Sigmoid colon (tissue), 6 donors: ENCODE measurements at regions not wholly inside any gene's neighbourhood (a gene's known extent, or its start where the extent isn't known, plus 50 kb on each side); places are given as distances from the start of the nearest gene placed in this dataset.

Experiments
- DNase-seq: peaks from one replicate; pipeline ENCODE4 v3.0.0-alpha.2; 2019
- H3K27ac ChIP-seq, 4 donors: fragments of 200-600 bp; sonication (generic); one replicate each; pipeline ENCODE4 v1.5.1; 2016 to 2019; ENCODE audit warnings: mild to moderate bottlenecking in 1 of 4
- H3K27me3 ChIP-seq, 3 donors: fragments of 200-600 bp; sonication (generic); one replicate each; pipeline ENCODE4 v1.5.1; 2019; ENCODE audit warnings: mild to moderate bottlenecking in 1 of 3
- H3K36me3 ChIP-seq, 4 donors: fragments of 200-600 bp; sonication (generic); one replicate each; pipeline ENCODE4 v1.5.1; 2016 to 2019
- H3K4me1 ChIP-seq, 4 donors: fragments of 200-600 bp; sonication (generic); one replicate each; pipeline ENCODE4 v1.5.1; 2017 to 2019
- H3K4me3 ChIP-seq, 4 donors: fragments of 200-600 bp; sonication (generic); one replicate each; pipeline ENCODE4 v1.5.1; 2017 to 2019; ENCODE audit warnings: mild to moderate bottlenecking in 2 of 4, moderate library complexity in 1 of 4
- H3K9me3 ChIP-seq, 4 donors: fragments of 200-600 bp in 3 of 4; sonication (generic) in 3 of 4; one replicate each; pipeline versions ENCODE4 v1.5.1 to v1.6.1; 2013 to 2019
- CTCF ChIP-seq, 4 experiments: fragments of 450-650 bp in 3 of 4; fragments of 200-600 bp in 1 of 4; IDR thresholded peaks; one replicate each; pipeline ENCODE4 v1.5.1; 2016 to 2019; ENCODE audit warnings: antibody characterized with exemption in 4 of 4, mild to moderate bottlenecking in 3 of 4, moderate library complexity in 2 of 4
- EP300 ChIP-seq, 4 donors: sonication (generic); formaldehyde crosslinking; IDR thresholded peaks; one replicate each; pipeline ENCODE4 v1.6.1; 2017; ENCODE audit warnings: antibody characterized with exemption in 4 of 4
- POLR2A ChIP-seq, 2 donors: fragments of 450-650 bp; IDR thresholded peaks; one replicate each; pipeline ENCODE4 v1.6.1; 2016; ENCODE audit warnings: antibody characterized with exemption in 2 of 2, mild to moderate bottlenecking in 2 of 2, moderate library complexity in 2 of 2
- POLR2AphosphoS5 ChIP-seq, 4 donors: sonication (generic); formaldehyde crosslinking; IDR thresholded peaks; one replicate each; pipeline ENCODE4 v1.6.1; 2017; ENCODE audit warnings: antibody characterized with exemption in 4 of 4
- WGBS, 2 donors: extraction: QIAGEN DNeasy Blood & Tissue Kit; methylation state at CpG; one replicate each; pipeline ENCODE4 v1.1.7; 2013; 5-methylcytosine and 5-hydroxymethylcytosine counted together
- intact Hi-C: fragments of 100-400 bp; cut with DNase I; formaldehyde crosslinking; loops from one replicate; pipeline ENCODE4 v1.15.1; 2023
- donor health status: healthy with polysubstance abuse.
- donor health status: healthy.

DNA sequence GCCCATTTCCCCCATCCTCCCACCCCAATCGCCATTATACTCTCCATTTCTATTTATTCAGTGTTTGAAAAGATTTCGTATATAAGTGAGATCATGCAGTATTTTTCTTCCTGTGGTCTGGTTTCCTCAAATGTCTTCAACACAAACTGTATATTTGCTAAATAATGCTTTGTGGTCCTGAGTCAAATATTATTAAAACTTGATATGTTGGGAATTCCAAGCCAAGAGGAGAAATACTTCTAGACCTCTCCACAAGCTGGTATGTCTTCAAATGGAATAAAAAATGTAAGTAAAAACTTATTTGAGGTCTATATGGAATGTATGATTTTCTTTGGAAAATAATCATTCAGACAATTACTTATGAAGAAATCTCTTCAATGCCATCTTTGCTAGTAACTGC is 122.5 kb upstream of the TSC22D2 start:
- H3K27me3 ChIP-seq, result no peaks in the 10 kb centered on the region
- no peaks in the 10 kb centered on the region for H3K36me3 ChIP-seq
- WGBS, 2 donors, result 88 to 91% methylated on average over 2 of the region's 2 CpGs
- no peak overlapping the region for H3K27ac ChIP-seq
- H3K4me1 ChIP-seq, result no peaks in the 10 kb centered on the region
- TF ChIP-seq POLR2AphosphoS5 (IDR thresholded peaks at IDR 0.05) (no peak), CTCF (IDR thresholded peaks at IDR 0.05) (no peak), POLR2A (IDR thresholded peaks at IDR 0.05) (no peak), EP300 (IDR thresholded peaks at IDR 0.05) (no peak)
- H3K9me3 ChIP-seq, result no peaks in the 10 kb centered on the region
- intact Hi-C loops, result loop anchor here (5.0 kb wide), 1 partner anchor 42 kb away; no protein-coding TSS in a partner anchor
- no peak for DNase-seq
- no peak overlapping the region for H3K4me3 ChIP-seq

- Histone ChIP-seq H3K9me3 (no peaks in the 10 kb centered on the region), H3K4me1 (no peaks in the 10 kb centered on the region), H3K36me3 (no peaks in the 10 kb centered on the region), H3K27ac (no peak overlapping the region), H3K27me3 (no peaks in the 10 kb centered on the region), H3K4me3 (no peak overlapping the region)
- TF ChIP-seq CTCF (IDR thresholded peaks at IDR 0.05) (no peak), POLR2AphosphoS5 (IDR thresholded peaks at IDR 0.05) (no peak), POLR2A (IDR thresholded peaks at IDR 0.05) (no peak), EP300 (IDR thresholded peaks at IDR 0.05) (no peak)
- WGBS, 2 donors, result 12 to 64% methylated on average over 7 of the region's 7 CpGs
- no peak for DNase-seq
- intact Hi-C loops, result no loop called here
Observed at GRCh38 chr3:150278843-150279381, 129.2 kb upstream of the TSC22D2 start.

- Histone ChIP-seq H3K27me3 (no peaks in the 10 kb centered on the region), H3K36me3 (no peaks in the 10 kb centered on the region), H3K4me3 (no peak overlapping the region), H3K4me1 (no peaks in the 10 kb centered on the region), H3K27ac (no peak overlapping the region), H3K9me3 (no peaks in the 10 kb centered on the region)
- no peak for DNase-seq
- TF ChIP-seq POLR2AphosphoS5 (IDR thresholded peaks at IDR 0.05) (no peak), CTCF (IDR thresholded peaks at IDR 0.05) (no peak), EP300 (IDR thresholded peaks at IDR 0.05) (no peak), POLR2A (IDR thresholded peaks at IDR 0.05) (no peak)
- intact Hi-C loops, result no loop called here
Observed at GRCh38 chr3:150278195-150278594, 129.9 kb upstream of the TSC22D2 start.

- intact Hi-C loops, result no loop called here
- Histone ChIP-seq H3K27me3 (no peaks in the 10 kb centered on the region), H3K27ac (no peak overlapping the region), H3K9me3 (no peaks in the 10 kb centered on the region), H3K4me1 (no peaks in the 10 kb centered on the region), H3K36me3 (no peaks in the 10 kb centered on the region), H3K4me3 (no peak overlapping the region)
- no peak for DNase-seq
- TF ChIP-seq CTCF (IDR thresholded peaks at IDR 0.05) (no peak), EP300 (IDR thresholded peaks at IDR 0.05) (no peak), POLR2A (IDR thresholded peaks at IDR 0.05) (no peak), POLR2AphosphoS5 (IDR thresholded peaks at IDR 0.05) (no peak)
Observed at GRCh38 chr3:150277444-150277843, 130.7 kb upstream of the TSC22D2 start.

GRCh38 chr3:150275941-150276340 is 132.2 kb upstream of the TSC22D2 start:
- DNase-seq, result no peak
- intact Hi-C loops, result no loop called here
- no peak for TF ChIP-seq EP300 (IDR thresholded peaks at IDR 0.05)
- TF ChIP-seq CTCF (IDR thresholded peaks at IDR 0.05), result no peak
- TF ChIP-seq POLR2A (IDR thresholded peaks at IDR 0.05), result no peak
- TF ChIP-seq POLR2AphosphoS5 (IDR thresholded peaks at IDR 0.05), result no peak

More at GRCh38 chr3:150275941-150276340, 132.2 kb upstream of the TSC22D2 start:
- H3K9me3 ChIP-seq, result no peaks in the 10 kb centered on the region
- no peak overlapping the region for H3K27ac ChIP-seq
- H3K4me3 ChIP-seq, result no peak overlapping the region
- H3K27me3 ChIP-seq, result no peaks in the 10 kb centered on the region
- WGBS, 2 donors, result 55 to 64% methylated on average over 3 of the region's 3 CpGs
- no peaks in the 10 kb centered on the region for H3K36me3 ChIP-seq
- no peaks in the 10 kb centered on the region for H3K4me1 ChIP-seq
